Hypothalamus (tissue), 51 donors: ENCODE measurements at regions not wholly inside any gene's neighbourhood (a gene's known extent, or its start where the extent isn't known, plus 50 kb on each side); places are given as distances from the start of the nearest gene placed in this dataset.
"Not testable (repeated sequence)": the region's sequence is repeated elsewhere in the genome, so short reads cannot be mapped to it uniquely, and the experiment has no call there.

Experiments
- DNase-seq, 51 donors: peaks; one replicate each; lab custom pipeline; 2025; lab: John Stamatoyannopoulos, UW

GRCh38 chr2:64929333-64929732, 59.9 kb upstream of the SLC1A4 start:
- DNase-seq, result no peak

GRCh38 chr2:64930258-64930671, 58.9 kb upstream of the SLC1A4 start:
- no peak for DNase-seq

- no peak for DNase-seq
Measured at GRCh38 chr2:64931246-64932115, 57.7 kb upstream of the SLC1A4 start.

- DNase-seq, result no peak
Measured at GRCh38 chr2:64932116-64932370, 57.2 kb upstream of the SLC1A4 start.

GRCh38 chr2:64932371-64933216, 56.6 kb upstream of the SLC1A4 start:
- no peak for DNase-seq

GRCh38 chr2:64934530-64934929, 54.7 kb upstream of the SLC1A4 start:
- no peak for DNase-seq

- DNase-seq, result no peak
Measured at GRCh38 chr2:64936809-64937208, 52.4 kb upstream of the SLC1A4 start.

GRCh38 chr2:64937314-64937686, 51.9 kb upstream of the SLC1A4 start:
- DNase-seq, result not testable (repeated sequence)

- DNase-seq, result peak in 7 of 51 donors; percentile 4 to 24 (median 13)
Measured at GRCh38 chr2:64937687-64938491, 51.3 kb upstream of the SLC1A4 start.

- DNase-seq, result no peak
Measured at GRCh38 chr2:64938607-64939285, 50.5 kb upstream of the SLC1A4 start.

GRCh38 chr2:64939332-64939917, 49.8 kb upstream of the SLC1A4 start:
- DNase-seq, result no peak
